Kidney epithelial cell (primary cell): ENCODE measurements at regions not wholly inside any gene's neighbourhood (a gene's known extent, or its start where the extent isn't known, plus 50 kb on each side); places are given as distances from the start of the nearest gene placed in this dataset.

Experiments used
- DNase-seq: peaks from one replicate; pipeline ENCODE4 v3.0.0-alpha.2; 2010; ENCODE audit warnings: low read depth
- H3K27me3 ChIP-seq: 2 replicates; pipeline ENCODE4 v1.6.0; 2011; ENCODE audit warnings: low read length; ENCODE audit not compliant: control insufficient read depth, insufficient read depth
- H3K36me3 ChIP-seq: 2 replicates; pipeline ENCODE4 v1.5.1; 2011; ENCODE audit warnings: low read length; ENCODE audit not compliant: control insufficient read depth, insufficient read depth
- H3K4me3 ChIP-seq: 2 replicates; pipeline ENCODE4 v1.5.1; 2011; ENCODE audit warnings: low read depth, mild to moderate bottlenecking, control low read depth, low read length
- TF ChIP-seq, protein P1 (sequence below): IDR thresholded peaks from 2 replicates; pipeline ENCODE4 v1.5.1; 2011; ENCODE audit warnings: mild to moderate bottlenecking, moderate library complexity, low read length, control low read depth, inconsistent platforms; ENCODE audit not compliant: insufficient read depth, poor library complexity, severe bottlenecking

DNA sequence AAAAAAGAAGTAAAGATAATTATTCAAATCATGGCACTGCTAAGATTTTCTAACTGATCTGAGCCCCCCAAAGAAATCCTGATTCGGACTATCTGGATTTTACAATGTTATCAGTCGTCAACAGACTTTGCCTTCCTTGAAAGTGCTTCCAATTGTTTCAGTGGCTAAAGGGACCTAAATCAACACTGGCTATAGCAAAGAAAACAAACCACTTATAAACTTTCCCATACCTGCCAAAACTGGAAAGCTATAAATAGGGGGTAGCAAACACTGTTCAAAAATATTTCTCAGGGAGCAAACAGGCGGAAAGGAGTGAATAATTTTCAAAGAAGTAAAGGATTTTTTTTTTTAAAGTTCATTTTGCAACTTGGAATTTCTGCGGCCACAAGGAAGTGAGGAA is 105.6 kb upstream of the LIFR start:
- DNase-seq: no peak
- TF ChIP-seq, protein P1, sequence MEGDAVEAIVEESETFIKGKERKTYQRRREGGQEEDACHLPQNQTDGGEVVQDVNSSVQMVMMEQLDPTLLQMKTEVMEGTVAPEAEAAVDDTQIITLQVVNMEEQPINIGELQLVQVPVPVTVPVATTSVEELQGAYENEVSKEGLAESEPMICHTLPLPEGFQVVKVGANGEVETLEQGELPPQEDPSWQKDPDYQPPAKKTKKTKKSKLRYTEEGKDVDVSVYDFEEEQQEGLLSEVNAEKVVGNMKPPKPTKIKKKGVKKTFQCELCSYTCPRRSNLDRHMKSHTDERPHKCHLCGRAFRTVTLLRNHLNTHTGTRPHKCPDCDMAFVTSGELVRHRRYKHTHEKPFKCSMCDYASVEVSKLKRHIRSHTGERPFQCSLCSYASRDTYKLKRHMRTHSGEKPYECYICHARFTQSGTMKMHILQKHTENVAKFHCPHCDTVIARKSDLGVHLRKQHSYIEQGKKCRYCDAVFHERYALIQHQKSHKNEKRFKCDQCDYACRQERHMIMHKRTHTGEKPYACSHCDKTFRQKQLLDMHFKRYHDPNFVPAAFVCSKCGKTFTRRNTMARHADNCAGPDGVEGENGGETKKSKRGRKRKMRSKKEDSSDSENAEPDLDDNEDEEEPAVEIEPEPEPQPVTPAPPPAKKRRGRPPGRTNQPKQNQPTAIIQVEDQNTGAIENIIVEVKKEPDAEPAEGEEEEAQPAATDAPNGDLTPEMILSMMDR: no peak
- Histone ChIP-seq H3K27me3 (no peaks in the 10 kb centered on the region), H3K4me3 (no peak overlapping the region), H3K36me3 (no peaks in the 10 kb centered on the region)

- Histone ChIP-seq H3K4me3 (no peak overlapping the region), H3K27me3 (no peaks in the 10 kb centered on the region), H3K36me3 (no peaks in the 10 kb centered on the region)
- TF ChIP-seq, protein P1: no peak
- no peak for DNase-seq
Observed at GRCh38 chr5:38663249-38663648, 106.8 kb upstream of the LIFR start.

DNA sequence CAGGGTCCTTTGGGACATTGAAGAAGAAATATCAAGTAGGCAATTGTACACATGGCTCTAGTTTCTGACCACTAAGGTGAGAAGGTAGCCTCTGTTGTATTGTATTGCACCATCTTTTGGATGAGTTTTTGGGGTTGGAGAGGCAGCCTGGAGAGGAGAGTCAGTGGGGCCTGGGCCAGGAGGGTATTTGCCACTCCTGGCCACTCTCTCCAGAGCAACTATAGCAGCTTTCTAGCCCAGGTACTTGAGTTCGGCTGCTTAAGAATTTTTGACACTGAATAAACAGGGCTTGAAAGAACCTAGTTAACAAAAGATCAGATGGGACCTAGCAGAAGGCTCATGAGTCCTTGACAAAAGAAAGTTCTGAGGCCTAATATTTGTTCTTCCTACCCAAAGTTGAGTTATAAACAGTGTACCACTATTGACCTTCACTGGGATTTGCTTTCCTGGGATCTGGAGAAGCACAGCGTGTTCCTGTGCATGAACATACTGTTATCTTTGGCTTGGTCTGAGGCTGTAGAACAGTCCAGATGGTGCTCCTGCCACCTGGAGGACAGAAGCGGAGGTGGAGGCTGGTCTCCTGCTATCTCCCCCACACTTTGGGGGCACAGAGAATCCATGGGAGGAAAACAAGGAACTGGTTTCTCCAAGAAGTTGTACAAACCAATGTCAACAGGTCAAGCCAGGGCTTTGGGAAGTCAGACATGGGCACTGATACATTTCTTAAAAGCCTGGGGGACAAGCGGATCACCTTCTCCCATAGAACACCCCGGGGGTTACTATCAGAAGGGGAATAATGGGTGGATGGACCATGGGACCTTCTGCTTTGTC is 110.4 kb upstream of the LIFR start:
- H3K4me3 ChIP-seq: no peak overlapping the region
- H3K27me3 ChIP-seq: no peaks in the 10 kb centered on the region
- TF ChIP-seq, protein P1: peak; percentile 58
- DNase-seq: no peak
- H3K36me3 ChIP-seq: no peaks in the 10 kb centered on the region

GRCh38 chr5:38667499-38667776 is 111.0 kb upstream of the LIFR start:
- TF ChIP-seq, protein P1: no peak
- Histone ChIP-seq H3K27me3 (no peaks in the 10 kb centered on the region), H3K4me3 (no peak overlapping the region), H3K36me3 (no peaks in the 10 kb centered on the region)
- no peak for DNase-seq

DNA sequence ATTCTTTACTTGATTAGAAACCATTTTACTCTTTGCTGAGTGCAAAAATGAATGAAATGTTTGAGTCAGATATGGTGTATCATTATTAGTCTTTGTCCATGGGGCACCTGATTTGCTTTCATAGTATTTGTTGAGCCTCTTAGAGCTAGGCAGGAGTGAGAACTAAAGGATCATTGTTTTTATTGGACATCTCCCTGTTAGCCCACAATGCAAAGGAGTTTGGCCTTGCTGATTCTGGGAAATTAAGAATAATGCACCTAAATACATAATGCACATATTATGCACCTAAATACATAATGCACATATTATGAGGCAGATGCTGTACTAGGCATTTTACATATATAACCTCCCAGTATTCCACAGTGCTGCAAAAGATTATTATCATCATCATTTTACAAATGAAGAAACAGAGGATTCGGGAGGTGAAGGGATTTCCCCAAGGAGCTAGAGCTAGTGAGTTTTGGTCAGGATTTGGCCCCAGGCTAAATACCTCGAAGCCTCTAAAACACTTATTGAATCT is 113.0 kb upstream of the LIFR start:
- Histone ChIP-seq H3K27me3 (no peaks in the 10 kb centered on the region), H3K4me3 (no peak overlapping the region), H3K36me3 (no peaks in the 10 kb centered on the region)
- TF ChIP-seq, protein P1: no peak
- no peak for DNase-seq

- Histone ChIP-seq H3K4me3 (no peak overlapping the region), H3K36me3 (no peaks in the 10 kb centered on the region), H3K27me3 (no peaks in the 10 kb centered on the region)
- TF ChIP-seq, protein P1: no peak
- DNase-seq: no peak
Observed at GRCh38 chr5:38670066-38670465, 113.6 kb upstream of the LIFR start.
